ENCODE measurements at regions not wholly inside any gene's neighbourhood (a gene's known extent, or its start where the extent isn't known, plus 50 kb on each side); places are given as distances from the start of the nearest gene placed in this dataset.

DNA sequence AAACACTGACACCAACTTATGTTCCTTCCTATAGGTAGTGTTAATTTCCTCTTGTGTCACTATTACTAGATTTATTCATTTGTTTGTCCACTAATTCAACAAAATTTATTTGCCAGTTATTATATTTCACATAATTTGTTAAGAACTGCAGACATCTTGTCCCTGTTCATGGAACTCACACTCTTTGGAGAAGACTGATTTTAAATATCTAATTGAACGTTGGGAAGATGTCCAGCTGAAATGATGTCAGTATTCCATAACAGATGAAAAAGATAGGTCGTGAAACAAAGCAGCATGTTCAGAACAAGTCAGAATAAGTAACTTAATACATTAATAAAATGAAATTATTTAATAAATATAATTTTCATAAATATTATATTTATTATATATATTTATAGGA, 873.1 kb upstream of the PHF14 start:
- TF ChIP-seq CTCF (IDR thresholded peaks at IDR 0.05) (no peak), GABPB1 (CRISPR knock-in tag; IDR thresholded peaks at IDR 0.05) (no peak), ZNF138 (CRISPR knock-in tag; conservative IDR thresholded peaks at IDR 0.05) (no peak), MAX (CRISPR knock-in tag; IDR thresholded peaks at IDR 0.05) (no peak), CREB1 (CRISPR knock-in tag; IDR thresholded peaks at IDR 0.05) (no peak), IRF2 (CRISPR knock-in tag; IDR thresholded peaks at IDR 0.05; ENCODE audit: borderline replicate concordance, low read depth) (no peak)
- TF ChIP-seq, protein P1, sequence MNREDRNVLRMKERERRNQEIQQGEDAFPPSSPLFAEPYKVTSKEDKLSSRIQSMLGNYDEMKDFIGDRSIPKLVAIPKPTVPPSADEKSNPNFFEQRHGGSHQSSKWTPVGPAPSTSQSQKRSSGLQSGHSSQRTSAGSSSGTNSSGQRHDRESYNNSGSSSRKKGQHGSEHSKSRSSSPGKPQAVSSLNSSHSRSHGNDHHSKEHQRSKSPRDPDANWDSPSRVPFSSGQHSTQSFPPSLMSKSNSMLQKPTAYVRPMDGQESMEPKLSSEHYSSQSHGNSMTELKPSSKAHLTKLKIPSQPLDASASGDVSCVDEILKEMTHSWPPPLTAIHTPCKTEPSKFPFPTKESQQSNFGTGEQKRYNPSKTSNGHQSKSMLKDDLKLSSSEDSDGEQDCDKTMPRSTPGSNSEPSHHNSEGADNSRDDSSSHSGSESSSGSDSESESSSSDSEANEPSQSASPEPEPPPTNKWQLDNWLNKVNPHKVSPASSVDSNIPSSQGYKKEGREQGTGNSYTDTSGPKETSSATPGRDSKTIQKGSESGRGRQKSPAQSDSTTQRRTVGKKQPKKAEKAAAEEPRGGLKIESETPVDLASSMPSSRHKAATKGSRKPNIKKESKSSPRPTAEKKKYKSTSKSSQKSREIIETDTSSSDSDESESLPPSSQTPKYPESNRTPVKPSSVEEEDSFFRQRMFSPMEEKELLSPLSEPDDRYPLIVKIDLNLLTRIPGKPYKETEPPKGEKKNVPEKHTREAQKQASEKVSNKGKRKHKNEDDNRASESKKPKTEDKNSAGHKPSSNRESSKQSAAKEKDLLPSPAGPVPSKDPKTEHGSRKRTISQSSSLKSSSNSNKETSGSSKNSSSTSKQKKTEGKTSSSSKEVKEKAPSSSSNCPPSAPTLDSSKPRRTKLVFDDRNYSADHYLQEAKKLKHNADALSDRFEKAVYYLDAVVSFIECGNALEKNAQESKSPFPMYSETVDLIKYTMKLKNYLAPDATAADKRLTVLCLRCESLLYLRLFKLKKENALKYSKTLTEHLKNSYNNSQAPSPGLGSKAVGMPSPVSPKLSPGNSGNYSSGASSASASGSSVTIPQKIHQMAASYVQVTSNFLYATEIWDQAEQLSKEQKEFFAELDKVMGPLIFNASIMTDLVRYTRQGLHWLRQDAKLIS (CRISPR knock-in tag; IDR thresholded peaks at IDR 0.05; ENCODE audit: borderline replicate concordance), result no peak

All from WTC11 (cell line).